ENCODE measurements at regions not wholly inside any gene's neighbourhood (a gene's known extent, or its start where the extent isn't known, plus 50 kb on each side); places are given as distances from the start of the nearest gene placed in this dataset.

DNA sequence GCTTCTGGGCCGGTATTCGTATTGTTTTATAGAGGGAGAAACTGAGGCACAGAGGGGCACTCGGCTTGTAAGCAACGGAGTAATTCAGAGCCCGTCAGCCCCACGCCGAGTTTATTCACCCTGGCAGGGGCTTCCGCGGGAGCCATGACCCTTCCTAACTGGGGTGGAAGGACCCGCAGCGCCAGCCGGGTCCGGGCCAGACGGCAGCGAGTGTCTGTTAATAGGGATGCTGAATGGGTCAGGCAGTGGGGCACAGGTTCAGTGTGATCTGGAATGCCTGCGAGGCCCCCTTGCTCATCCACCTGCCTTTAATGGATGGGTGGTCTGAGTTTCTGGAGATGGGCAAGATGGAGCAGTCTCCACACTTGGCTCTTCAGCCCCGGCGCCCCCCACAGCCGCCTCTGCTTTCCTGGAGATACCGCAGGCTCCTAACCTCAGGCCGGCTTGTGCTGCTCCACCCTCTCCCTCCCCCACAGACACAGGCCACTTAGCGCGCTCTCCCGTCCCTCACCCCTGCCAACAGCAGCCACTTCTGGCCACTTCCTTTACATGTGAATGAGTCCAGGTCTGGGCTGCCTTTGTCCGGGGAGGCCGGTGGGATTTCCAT lies 147.1 kb downstream of the ERCC6L2 start:
- TF ChIP-seq CTCF (conservative IDR thresholded peaks at IDR 0.05; ENCODE audit: low read depth, low read length), result no peak
- Histone ChIP-seq H2AFZ (ENCODE audit: low read depth) (no peak overlapping the region), H3K4me1 (ENCODE audit: low read depth, poor library complexity, severe bottlenecking) (peaks cover under 1% of the 10 kb centered on the region), H3K9ac (no peak overlapping the region), H3K4me3 (IDR thresholded peaks at IDR 0.05; ENCODE audit: insufficient read depth, low read depth, low read length) (no peak overlapping the region), H3K27ac (no peak overlapping the region), H3K79me2 (ENCODE audit: insufficient read depth, low read depth) (no peaks in the 10 kb centered on the region), H4K20me1 (ENCODE audit: insufficient read depth) (no peaks in the 10 kb centered on the region), H3K36me3 (ENCODE audit: insufficient read depth) (no peaks in the 10 kb centered on the region), H3K27me3 (ENCODE audit: insufficient read depth, low read depth) (no peaks in the 10 kb centered on the region), H3K4me2 (no peak overlapping the region)

GRCh38 chr9:96021551-96022444 lies 146.3 kb downstream of the ERCC6L2 start:
- H3K4me2 ChIP-seq, result no peak overlapping the region
- no peak overlapping the region for H3K27ac ChIP-seq
- H3K79me2 ChIP-seq (ENCODE audit: insufficient read depth, low read depth), result no peaks in the 10 kb centered on the region
- no peaks in the 10 kb centered on the region for H3K27me3 ChIP-seq (ENCODE audit: insufficient read depth, low read depth)
- H3K9ac ChIP-seq, result no peak overlapping the region
- no peak overlapping the region for H2AFZ ChIP-seq (ENCODE audit: low read depth)
- no peak for TF ChIP-seq CTCF (conservative IDR thresholded peaks at IDR 0.05; ENCODE audit: low read depth, low read length)
- no peaks in the 10 kb centered on the region for H3K36me3 ChIP-seq (ENCODE audit: insufficient read depth)
- H3K4me3 ChIP-seq (IDR thresholded peaks at IDR 0.05; ENCODE audit: insufficient read depth, low read depth, low read length), result no peak overlapping the region
- no peaks in the 10 kb centered on the region for H4K20me1 ChIP-seq (ENCODE audit: insufficient read depth)
- peaks cover 8% of the 10 kb centered on the region for H3K4me1 ChIP-seq (ENCODE audit: low read depth, poor library complexity, severe bottlenecking)

GRCh38 chr9:96020792-96021550 lies 145.5 kb downstream of the ERCC6L2 start:
- Histone ChIP-seq H3K4me3 (IDR thresholded peaks at IDR 0.05; ENCODE audit: insufficient read depth, low read depth, low read length) (no peak overlapping the region), H3K27me3 (ENCODE audit: insufficient read depth, low read depth) (no peaks in the 10 kb centered on the region), H3K4me1 (ENCODE audit: low read depth, poor library complexity, severe bottlenecking) (peaks cover 17% of the 10 kb centered on the region), H4K20me1 (ENCODE audit: insufficient read depth) (no peaks in the 10 kb centered on the region), H2AFZ (ENCODE audit: low read depth) (no peak overlapping the region), H3K36me3 (ENCODE audit: insufficient read depth) (no peaks in the 10 kb centered on the region), H3K4me2 (no peak overlapping the region), H3K9ac (no peak overlapping the region), H3K27ac (no peak overlapping the region), H3K79me2 (ENCODE audit: insufficient read depth, low read depth) (no peaks in the 10 kb centered on the region)
- no peak for TF ChIP-seq CTCF (conservative IDR thresholded peaks at IDR 0.05; ENCODE audit: low read depth, low read length)

GRCh38 chr9:96020300-96020791 lies 144.9 kb downstream of the ERCC6L2 start:
- TF ChIP-seq CTCF (conservative IDR thresholded peaks at IDR 0.05; ENCODE audit: low read depth, low read length), result no peak
- H3K27me3 ChIP-seq (ENCODE audit: insufficient read depth, low read depth), result no peaks in the 10 kb centered on the region
- no peaks in the 10 kb centered on the region for H3K36me3 ChIP-seq (ENCODE audit: insufficient read depth)
- no peak overlapping the region for H3K27ac ChIP-seq
- no peaks in the 10 kb centered on the region for H3K79me2 ChIP-seq (ENCODE audit: insufficient read depth, low read depth)
- no peak overlapping the region for H2AFZ ChIP-seq (ENCODE audit: low read depth)
- peaks cover 23% of the 10 kb centered on the region for H3K4me1 ChIP-seq (ENCODE audit: low read depth, poor library complexity, severe bottlenecking)
- no peak overlapping the region for H3K9ac ChIP-seq
- no peaks in the 10 kb centered on the region for H4K20me1 ChIP-seq (ENCODE audit: insufficient read depth)
- H3K4me3 ChIP-seq (IDR thresholded peaks at IDR 0.05; ENCODE audit: insufficient read depth, low read depth, low read length), result no peak overlapping the region
- H3K4me2 ChIP-seq, result no peak overlapping the region

All from KMS-11 (cell line).